ENCODE measurements at regions not wholly inside any gene's neighbourhood (a gene's known extent, or its start where the extent isn't known, plus 50 kb on each side); places are given as distances from the start of the nearest gene placed in this dataset.

- no peak for DNase-seq
Measured at GRCh38 chr2:204332706-204333105, 212.6 kb upstream of the PARD3B start.

- DNase-seq = no peak
Measured at GRCh38 chr2:204333861-204334260, 211.4 kb upstream of the PARD3B start.

- DNase-seq = no peak
Measured at GRCh38 chr2:204335451-204336058, 209.7 kb upstream of the PARD3B start.

GRCh38 chr2:204336153-204336744 lies 209.0 kb upstream of the PARD3B start:
- DNase-seq = no peak

- no peak for DNase-seq
Measured at GRCh38 chr2:204337638-204338037, 207.6 kb upstream of the PARD3B start.

GRCh38 chr2:204339212-204339715 lies 206.0 kb upstream of the PARD3B start:
- DNase-seq = no peak

GRCh38 chr2:204340511-204340910 lies 204.8 kb upstream of the PARD3B start:
- no peak for DNase-seq

GRCh38 chr2:204341887-204342276 lies 203.4 kb upstream of the PARD3B start:
- no peak for DNase-seq

GRCh38 chr2:204343685-204344084 lies 201.6 kb upstream of the PARD3B start:
- DNase-seq = no peak

GRCh38 chr2:204344119-204344518 lies 201.2 kb upstream of the PARD3B start:
- DNase-seq = no peak

GRCh38 chr2:204346906-204347305 lies 198.4 kb upstream of the PARD3B start:
- no peak for DNase-seq

GRCh38 chr2:204353823-204354222 lies 191.5 kb upstream of the PARD3B start:
- DNase-seq = no peak

- DNase-seq = peak; percentile 36
Measured at GRCh38 chr2:204354442-204354856, 190.8 kb upstream of the PARD3B start.

GRCh38 chr2:204355688-204356087 lies 189.6 kb upstream of the PARD3B start:
- no peak for DNase-seq

GRCh38 chr2:204356151-204356641 lies 189.1 kb upstream of the PARD3B start:
- no peak for DNase-seq

GRCh38 chr2:204357286-204357685 lies 188.0 kb upstream of the PARD3B start:
- DNase-seq = no peak

GRCh38 chr2:204359076-204359475 lies 186.2 kb upstream of the PARD3B start:
- no peak for DNase-seq

- DNase-seq = no peak
Measured at GRCh38 chr2:204360218-204361007, 184.9 kb upstream of the PARD3B start.

GRCh38 chr2:204361738-204362137 lies 183.5 kb upstream of the PARD3B start:
- no peak for DNase-seq

GRCh38 chr2:204362581-204362980 lies 182.7 kb upstream of the PARD3B start:
- no peak for DNase-seq

GRCh38 chr2:204363513-204363912 lies 181.8 kb upstream of the PARD3B start:
- DNase-seq = no peak

- DNase-seq = no peak
Measured at GRCh38 chr2:204364860-204365535, 180.3 kb upstream of the PARD3B start.

GRCh38 chr2:204365811-204366210 lies 179.5 kb upstream of the PARD3B start:
- no peak for DNase-seq
